Cardiac muscle cell (in vitro differentiated cells and primary cell): ENCODE measurements at regions not wholly inside any gene's neighbourhood (a gene's known extent, or its start where the extent isn't known, plus 50 kb on each side); places are given as distances from the start of the nearest gene placed in this dataset.

Experiments
- DNase-seq, 2 donors: peaks; one replicate each; pipeline versions ENCODE4 v3.0.0 to v3.0.0-alpha.2; 2010 to 2017; ENCODE audit warnings: low read depth in 1 of 2, low spot score in 1 of 2
- H3K27ac ChIP-seq: fragments of 200-600 bp; sonication (generic); 2 replicates; pipeline ENCODE4 v1.5.1; 2016
- H3K27me3 ChIP-seq: fragments of 200-600 bp; sonication (generic); 2 replicates; pipeline ENCODE4 v1.6.0; 2016; ENCODE audit warnings: control low read depth
- H3K36me3 ChIP-seq: fragments of 200-600 bp; sonication (generic); 2 replicates; pipeline ENCODE4 v1.5.1; 2016; ENCODE audit warnings: control low read depth
- H3K4me1 ChIP-seq: fragments of 200-600 bp; sonication (generic); 2 replicates; pipeline ENCODE4 v1.8.1; 2017; ENCODE audit warnings: low read depth, mild to moderate bottlenecking, mixed run types
- H3K4me3 ChIP-seq: fragments of 200-600 bp; sonication (generic); 2 replicates; pipeline ENCODE4 v1.5.1; 2016; ENCODE audit warnings: mild to moderate bottlenecking
- H3K9me3 ChIP-seq: fragments of 200-600 bp; sonication (generic); 2 replicates; pipeline ENCODE4 v1.5.1; 2017; ENCODE audit warnings: low read depth, mild to moderate bottlenecking, control low read depth
- TF ChIP-seq, protein P1 (sequence below): IDR thresholded peaks from 2 replicates; pipeline ENCODE4 v1.5.1; 2012; ENCODE audit warnings: low read depth, mild to moderate bottlenecking, low read length

DNA sequence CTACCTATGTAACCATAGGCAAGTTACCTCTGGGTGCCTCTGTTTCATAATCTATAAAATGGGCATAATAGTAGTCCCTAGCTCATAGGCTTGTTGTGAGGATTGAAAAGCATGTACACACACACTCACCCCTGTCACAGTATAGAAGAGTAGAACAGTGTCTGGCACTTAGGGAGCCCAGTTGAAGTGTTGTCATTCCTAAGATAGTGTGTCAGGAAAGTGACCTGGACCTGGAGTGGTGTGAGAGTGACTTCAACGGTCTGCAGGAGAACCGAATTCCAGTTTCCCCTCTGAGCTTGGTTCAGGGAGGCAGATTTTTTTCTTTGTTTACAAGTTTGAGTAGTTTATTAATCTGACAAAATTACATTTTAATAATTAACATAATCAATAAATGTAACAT, 229.9 kb upstream of the MAP3K7 start:
- peak in 1 of 2 donors; percentile 43 for DNase-seq
- no peaks in the 10 kb centered on the region for H3K4me1 ChIP-seq
- no peak overlapping the region for H3K27ac ChIP-seq
- H3K9me3 ChIP-seq: no peaks in the 10 kb centered on the region
- H3K36me3 ChIP-seq: no peaks in the 10 kb centered on the region
- no peak overlapping the region for H3K4me3 ChIP-seq
- H3K27me3 ChIP-seq: no peaks in the 10 kb centered on the region
- TF ChIP-seq, protein P1, sequence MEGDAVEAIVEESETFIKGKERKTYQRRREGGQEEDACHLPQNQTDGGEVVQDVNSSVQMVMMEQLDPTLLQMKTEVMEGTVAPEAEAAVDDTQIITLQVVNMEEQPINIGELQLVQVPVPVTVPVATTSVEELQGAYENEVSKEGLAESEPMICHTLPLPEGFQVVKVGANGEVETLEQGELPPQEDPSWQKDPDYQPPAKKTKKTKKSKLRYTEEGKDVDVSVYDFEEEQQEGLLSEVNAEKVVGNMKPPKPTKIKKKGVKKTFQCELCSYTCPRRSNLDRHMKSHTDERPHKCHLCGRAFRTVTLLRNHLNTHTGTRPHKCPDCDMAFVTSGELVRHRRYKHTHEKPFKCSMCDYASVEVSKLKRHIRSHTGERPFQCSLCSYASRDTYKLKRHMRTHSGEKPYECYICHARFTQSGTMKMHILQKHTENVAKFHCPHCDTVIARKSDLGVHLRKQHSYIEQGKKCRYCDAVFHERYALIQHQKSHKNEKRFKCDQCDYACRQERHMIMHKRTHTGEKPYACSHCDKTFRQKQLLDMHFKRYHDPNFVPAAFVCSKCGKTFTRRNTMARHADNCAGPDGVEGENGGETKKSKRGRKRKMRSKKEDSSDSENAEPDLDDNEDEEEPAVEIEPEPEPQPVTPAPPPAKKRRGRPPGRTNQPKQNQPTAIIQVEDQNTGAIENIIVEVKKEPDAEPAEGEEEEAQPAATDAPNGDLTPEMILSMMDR: no peak

- DNase-seq: no peak
- Histone ChIP-seq H3K36me3 (no peaks in the 10 kb centered on the region), H3K4me1 (peaks cover 15% of the 10 kb centered on the region), H3K4me3 (no peak overlapping the region), H3K27me3 (no peaks in the 10 kb centered on the region), H3K9me3 (no peaks in the 10 kb centered on the region), H3K27ac (no peak overlapping the region)
- TF ChIP-seq, protein P1: no peak
These were observed 224.8 kb upstream of the MAP3K7 start for GRCh38 chr6:90811596-90812226.

DNA sequence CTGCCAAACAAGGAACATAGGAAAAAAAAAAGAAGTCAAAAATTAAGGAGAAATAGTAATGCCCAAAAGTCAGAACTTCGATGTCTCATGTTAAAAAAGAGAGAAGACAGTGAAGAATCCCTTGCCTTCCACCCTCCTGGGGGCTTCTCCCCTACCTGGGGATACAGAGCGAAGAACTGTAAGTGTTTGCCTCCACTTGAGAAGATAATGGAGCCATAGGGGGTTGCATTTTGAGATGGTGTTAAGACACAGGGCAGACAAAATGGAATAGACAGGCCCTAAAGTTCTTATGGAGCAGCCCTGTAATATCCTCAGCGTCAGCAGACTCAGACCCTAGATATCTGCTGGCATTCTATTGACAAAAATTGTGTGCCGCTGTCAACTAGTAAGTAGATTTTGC, 222.2 kb upstream of the MAP3K7 start:
- Histone ChIP-seq H3K4me3 (no peak overlapping the region), H3K27me3 (no peaks in the 10 kb centered on the region)
- no peak for DNase-seq

GRCh38 chr6:90807791-90808701, 221.2 kb upstream of the MAP3K7 start:
- no peak overlapping the region for H3K27ac ChIP-seq
- TF ChIP-seq, protein P1: no peak
- no peak overlapping the region for H3K4me3 ChIP-seq
- peaks cover 15% of the 10 kb centered on the region for H3K4me1 ChIP-seq
- no peaks in the 10 kb centered on the region for H3K27me3 ChIP-seq
- H3K9me3 ChIP-seq: no peaks in the 10 kb centered on the region
- H3K36me3 ChIP-seq: no peaks in the 10 kb centered on the region
- peak in 1 of 2 donors; percentile 56 for DNase-seq

More for the DNA sequence above, 222.2 kb upstream of the MAP3K7 start:
- H3K27ac ChIP-seq: no peak overlapping the region
- no peaks in the 10 kb centered on the region for H3K36me3 ChIP-seq
- H3K9me3 ChIP-seq: no peaks in the 10 kb centered on the region
- H3K4me1 ChIP-seq: peaks cover 15% of the 10 kb centered on the region
- TF ChIP-seq, protein P1: no peak

DNA sequence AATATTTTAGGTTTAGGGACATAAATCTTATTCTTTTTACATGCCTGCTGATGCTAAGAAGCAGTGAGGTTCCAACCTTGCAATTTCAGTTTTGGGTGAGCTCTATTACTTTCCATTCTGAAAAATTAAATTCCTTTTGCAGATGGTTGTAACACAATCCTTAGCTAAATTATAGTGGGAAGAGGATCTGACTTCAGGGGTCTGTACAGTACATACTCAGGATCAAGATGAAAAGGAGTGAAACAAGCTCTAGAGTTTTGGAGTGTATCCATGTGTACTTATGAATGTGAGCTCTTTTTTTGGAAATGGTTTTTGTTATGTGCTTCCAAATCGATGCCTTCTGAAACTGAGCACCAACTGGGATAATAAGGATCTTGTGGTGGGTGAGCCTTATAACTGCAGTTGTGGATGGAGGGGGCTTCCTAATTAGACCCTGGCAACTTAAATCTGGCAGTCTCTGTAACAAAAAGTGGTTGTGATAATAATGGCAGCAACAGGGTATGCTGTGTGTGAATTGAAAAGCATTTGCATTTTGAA, 218.8 kb upstream of the MAP3K7 start:
- no peak overlapping the region for H3K27ac ChIP-seq
- DNase-seq: no peak
- TF ChIP-seq, protein P1: no peak
- H3K4me3 ChIP-seq: no peak overlapping the region
- no peaks in the 10 kb centered on the region for H3K36me3 ChIP-seq
- no peaks in the 10 kb centered on the region for H3K27me3 ChIP-seq
- peaks cover 15% of the 10 kb centered on the region for H3K4me1 ChIP-seq
- H3K9me3 ChIP-seq: no peaks in the 10 kb centered on the region
